HCT116 (cell line): ENCODE measurements at regions not wholly inside any gene's neighbourhood (a gene's known extent, or its start where the extent isn't known, plus 50 kb on each side); places are given as distances from the start of the nearest gene placed in this dataset.

Experiments used
- CTCF ChIP-seq, 3 experiments: fragments of 200-600 bp in 1 of 3; sonication (generic) in 1 of 3; IDR thresholded peaks in 2 of 3; conservative IDR thresholded peaks in 1 of 3; 2 replicates each; pipeline ENCODE4 v1.5.1; 2012 to 2017; ENCODE audit warnings: low read depth in 2 of 3, low read length in 2 of 3, antibody characterized with exemption in 1 of 3, borderline replicate concordance in 1 of 3, control low read depth in 1 of 3, mild to moderate bottlenecking in 1 of 3, mixed read lengths in 1 of 3, mixed run types in 1 of 3, moderate library complexity in 1 of 3; ENCODE audit not compliant: insufficient read depth in 1 of 3
- POLR2A ChIP-seq: IDR thresholded peaks from 2 replicates; pipeline ENCODE4 v1.7.0; 2011; ENCODE audit warnings: borderline replicate concordance; ENCODE audit not compliant: insufficient read depth, insufficient read length; ENCODE audit errors: extremely low read depth
- POLR2AphosphoS5 ChIP-seq: IDR thresholded peaks from 2 replicates; pipeline ENCODE4 v1.6.1; 2011; ENCODE audit warnings: mild to moderate bottlenecking, low read depth, low read length, moderate library complexity
- REST ChIP-seq: IDR thresholded peaks from 2 replicates; pipeline ENCODE4 v1.6.1; 2012; ENCODE audit warnings: low read depth
- SP1 ChIP-seq: IDR thresholded peaks from 2 replicates; pipeline ENCODE4 v1.6.1; 2012; ENCODE audit warnings: low read depth

GRCh38 chr2:67295851-67296250, 101.3 kb upstream of the ETAA1 start:
- TF ChIP-seq REST (no peak), CTCF (IDR thresholded peaks at IDR 0.05 in 2 of 3, conservative IDR thresholded peaks at IDR 0.05 in 1 of 3; ENCODE audit: borderline replicate concordance in 1 of 3, insufficient read depth in 1 of 3, low read depth in 2 of 3, low read length in 2 of 3) (no peak), SP1 (no peak), POLR2AphosphoS5 (no peak), POLR2A (no peak)
